ENCODE measurements at regions not wholly inside any gene's neighbourhood (a gene's known extent, or its start where the extent isn't known, plus 50 kb on each side); places are given as distances from the start of the nearest gene placed in this dataset.

DNA sequence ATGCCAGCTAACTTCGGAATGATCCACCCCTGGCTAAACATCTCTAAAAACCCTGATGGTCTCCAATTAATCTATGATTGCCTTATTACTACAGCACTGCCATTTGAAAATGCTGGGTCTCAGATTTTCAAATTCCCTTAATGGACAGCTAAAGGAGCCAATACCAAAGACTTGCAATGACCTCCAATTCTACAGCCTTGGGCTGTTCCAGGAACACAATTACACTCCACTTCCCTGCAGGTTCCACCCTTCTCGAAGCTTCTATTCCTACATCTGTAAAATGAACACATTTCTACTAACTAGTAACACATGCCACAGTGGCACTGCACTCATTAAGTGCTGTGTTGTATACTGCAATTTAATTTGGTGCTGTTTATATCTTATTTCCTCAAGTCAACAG is 85.7 kb upstream of the AK4 start:
- TF ChIP-seq, protein P1, sequence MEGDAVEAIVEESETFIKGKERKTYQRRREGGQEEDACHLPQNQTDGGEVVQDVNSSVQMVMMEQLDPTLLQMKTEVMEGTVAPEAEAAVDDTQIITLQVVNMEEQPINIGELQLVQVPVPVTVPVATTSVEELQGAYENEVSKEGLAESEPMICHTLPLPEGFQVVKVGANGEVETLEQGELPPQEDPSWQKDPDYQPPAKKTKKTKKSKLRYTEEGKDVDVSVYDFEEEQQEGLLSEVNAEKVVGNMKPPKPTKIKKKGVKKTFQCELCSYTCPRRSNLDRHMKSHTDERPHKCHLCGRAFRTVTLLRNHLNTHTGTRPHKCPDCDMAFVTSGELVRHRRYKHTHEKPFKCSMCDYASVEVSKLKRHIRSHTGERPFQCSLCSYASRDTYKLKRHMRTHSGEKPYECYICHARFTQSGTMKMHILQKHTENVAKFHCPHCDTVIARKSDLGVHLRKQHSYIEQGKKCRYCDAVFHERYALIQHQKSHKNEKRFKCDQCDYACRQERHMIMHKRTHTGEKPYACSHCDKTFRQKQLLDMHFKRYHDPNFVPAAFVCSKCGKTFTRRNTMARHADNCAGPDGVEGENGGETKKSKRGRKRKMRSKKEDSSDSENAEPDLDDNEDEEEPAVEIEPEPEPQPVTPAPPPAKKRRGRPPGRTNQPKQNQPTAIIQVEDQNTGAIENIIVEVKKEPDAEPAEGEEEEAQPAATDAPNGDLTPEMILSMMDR (IDR thresholded peaks at IDR 0.05; ENCODE audit: insufficient read depth, low read length, poor library complexity, severe bottlenecking) = no peak
- Histone ChIP-seq H3K27me3 (replicated peaks; ENCODE audit: control insufficient read depth, insufficient read depth, low read length) (no peaks in the 10 kb centered on the region; the same call in 1 of the 2 replicates), H3K36me3 (ENCODE audit: control insufficient read depth, insufficient read depth, low read length) (no peaks in the 10 kb centered on the region), H3K4me3 (replicated peaks; ENCODE audit: low read depth, low read length) (no peak overlapping the region)
- DNase-seq (ENCODE audit: extremely low read depth, insufficient read length) = no peak

DNA sequence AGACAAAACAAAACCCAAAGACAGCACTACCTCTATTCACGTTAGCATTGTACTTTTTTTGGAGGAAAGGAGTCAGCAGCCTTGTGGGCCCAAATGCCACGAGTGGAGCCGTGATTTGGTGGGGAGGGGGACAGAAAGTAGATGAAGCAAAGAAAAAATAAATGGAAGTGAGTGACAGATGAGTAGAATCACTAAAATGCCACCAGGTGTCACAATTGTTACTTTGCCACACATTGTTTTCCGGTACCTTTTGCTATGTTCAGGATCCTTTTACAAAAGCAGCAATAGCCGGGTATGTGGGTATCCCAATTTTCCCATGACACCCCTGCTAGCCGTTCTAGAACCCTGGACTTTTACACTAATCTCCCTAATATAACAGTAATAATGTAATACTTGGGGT is 85.0 kb upstream of the AK4 start:
- DNase-seq (ENCODE audit: extremely low read depth, insufficient read length) = no peak

DNA sequence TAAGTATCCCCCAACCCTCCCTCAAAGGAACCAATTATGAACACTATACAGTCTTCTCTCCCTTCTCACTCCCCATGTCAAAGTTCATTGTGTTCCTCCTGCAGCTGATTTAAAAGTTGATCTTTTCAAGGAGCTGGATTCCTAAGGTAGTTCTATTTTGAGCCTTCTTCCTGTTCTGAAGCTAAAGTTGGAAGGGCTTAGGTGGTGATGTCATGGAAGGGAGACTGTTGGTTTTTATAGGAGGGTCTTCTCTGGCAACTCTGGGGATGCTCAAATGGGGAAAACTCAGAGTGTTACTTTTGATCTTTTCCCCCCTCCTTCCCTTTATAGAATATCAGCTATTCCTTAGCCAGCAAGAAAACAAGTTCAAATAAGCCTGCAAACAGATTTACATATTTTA is 83.0 kb upstream of the AK4 start:
- TF ChIP-seq, protein P1 (IDR thresholded peaks at IDR 0.05; ENCODE audit: insufficient read depth, low read length, poor library complexity, severe bottlenecking) = no peak
- no peaks in the 10 kb centered on the region for H3K36me3 ChIP-seq (ENCODE audit: control insufficient read depth, insufficient read depth, low read length)
- DNase-seq (ENCODE audit: extremely low read depth, insufficient read length) = no peak
- H3K27me3 ChIP-seq (replicated peaks; ENCODE audit: control insufficient read depth, insufficient read depth, low read length) = no peaks in the 10 kb centered on the region; the same call in 1 of the 2 replicates
- no peak overlapping the region for H3K4me3 ChIP-seq (replicated peaks; ENCODE audit: low read depth, low read length)

More for the DNA sequence above, 85.0 kb upstream of the AK4 start:
- H3K4me3 ChIP-seq (replicated peaks; ENCODE audit: low read depth, low read length) = no peak overlapping the region
- TF ChIP-seq, protein P1 (IDR thresholded peaks at IDR 0.05; ENCODE audit: insufficient read depth, low read length, poor library complexity, severe bottlenecking) = peak; percentile 22
- H3K36me3 ChIP-seq (ENCODE audit: control insufficient read depth, insufficient read depth, low read length) = no peaks in the 10 kb centered on the region
- H3K27me3 ChIP-seq (replicated peaks; ENCODE audit: control insufficient read depth, insufficient read depth, low read length) = no peaks in the 10 kb centered on the region; the same call in 1 of the 2 replicates

DNA sequence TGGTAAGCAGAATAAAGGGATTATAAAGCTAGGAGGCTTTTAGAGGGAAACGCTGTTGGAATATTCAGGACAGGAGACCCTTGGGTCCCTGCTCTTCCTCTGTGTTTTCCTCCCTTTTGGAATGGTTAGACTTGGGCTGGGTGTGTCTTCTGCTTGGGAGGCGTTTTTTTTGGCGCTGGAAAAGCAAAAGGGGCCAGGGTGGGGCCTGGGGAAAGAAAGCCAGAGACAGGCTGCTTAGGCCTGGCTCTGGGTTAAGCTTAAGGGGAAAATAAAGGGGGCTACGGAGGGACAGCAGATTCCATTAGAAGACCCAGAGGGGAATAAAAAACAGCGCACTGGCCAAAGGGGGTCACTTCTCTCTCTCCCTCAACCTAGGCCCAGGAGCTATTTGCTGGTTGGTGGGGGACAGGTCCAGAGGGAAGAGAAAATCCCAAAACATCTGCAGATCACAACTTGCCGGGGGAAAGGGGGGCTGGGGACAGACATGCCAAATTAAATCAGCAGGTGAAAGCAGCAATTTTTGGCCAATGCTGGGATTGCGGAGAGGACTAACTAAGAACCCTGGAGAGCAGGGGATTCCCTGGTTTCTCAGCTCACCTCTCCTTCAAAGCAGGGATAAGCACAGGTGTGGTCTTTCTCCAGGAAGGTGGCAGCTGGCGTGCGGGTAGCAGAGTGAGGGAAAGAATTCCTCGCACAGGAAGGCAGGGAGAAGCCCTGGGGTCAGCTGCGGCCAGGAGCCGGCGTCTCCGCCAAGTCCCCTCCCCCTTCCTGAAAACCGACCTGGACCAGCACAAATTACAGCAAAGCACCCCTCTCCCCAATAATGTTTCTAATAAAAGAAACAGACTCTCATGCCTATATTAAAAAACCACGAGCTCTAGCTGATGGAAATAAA is 82.2 kb upstream of the AK4 start:
- no peaks in the 10 kb centered on the region; the same call in 1 of the 2 replicates for H3K27me3 ChIP-seq (replicated peaks; ENCODE audit: control insufficient read depth, insufficient read depth, low read length)
- H3K4me3 ChIP-seq (replicated peaks; ENCODE audit: low read depth, low read length) = no peak overlapping the region; the same call in 1 of the 2 replicates
- no peak for DNase-seq (ENCODE audit: extremely low read depth, insufficient read length)
- TF ChIP-seq, protein P1 (IDR thresholded peaks at IDR 0.05; ENCODE audit: insufficient read depth, low read length, poor library complexity, severe bottlenecking) = no peak
- H3K36me3 ChIP-seq (ENCODE audit: control insufficient read depth, insufficient read depth, low read length) = no peaks in the 10 kb centered on the region

DNA sequence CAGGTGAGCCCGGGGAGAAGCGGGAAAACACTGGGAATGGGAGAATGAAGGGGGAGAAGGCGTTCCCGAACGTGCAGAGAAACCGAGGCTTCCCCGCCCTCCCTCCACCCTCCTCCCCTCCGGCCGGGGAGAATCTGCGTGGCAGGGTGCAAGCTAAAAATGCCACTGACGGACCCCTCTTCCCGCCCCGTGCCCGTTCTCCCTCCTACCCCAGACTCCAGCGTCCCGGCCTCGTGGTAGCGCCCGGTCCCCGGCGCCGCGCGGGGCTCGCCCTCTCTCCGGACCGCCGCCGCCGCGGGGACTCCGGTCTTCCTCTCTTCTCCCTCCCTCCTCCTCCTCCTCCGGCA is 81.6 kb upstream of the AK4 start:
- Histone ChIP-seq H3K27me3 (replicated peaks; ENCODE audit: control insufficient read depth, insufficient read depth, low read length) (no peaks in the 10 kb centered on the region), H3K36me3 (ENCODE audit: control insufficient read depth, insufficient read depth, low read length) (no peaks in the 10 kb centered on the region), H3K4me3 (replicated peaks; ENCODE audit: low read depth, low read length) (peak overlapping the region; percentile 55)
- no peak for DNase-seq (ENCODE audit: extremely low read depth, insufficient read length)
- TF ChIP-seq, protein P1 (IDR thresholded peaks at IDR 0.05; ENCODE audit: insufficient read depth, low read length, poor library complexity, severe bottlenecking) = no peak

All from GM06990 (cell line).